Bronchial epithelial cell (primary cell): ENCODE measurements at regions not wholly inside any gene's neighbourhood (a gene's known extent, or its start where the extent isn't known, plus 50 kb on each side); places are given as distances from the start of the nearest gene placed in this dataset.

ENCODE experiments used
- DNase-seq: peaks from one replicate; pipeline ENCODE4 v3.0.0-alpha.2; 2010; ENCODE audit warnings: low read depth
- FAIRE-seq: peaks from 2 replicates; lab custom pipeline; 2011; peaks lifted over from hg19 to GRCh38; lab: Jason Lieb, UNC
- H3K27me3 ChIP-seq: 2 replicates; pipeline ENCODE4 v1.5.1; 2011; ENCODE audit warnings: low read length; ENCODE audit not compliant: control insufficient read depth, insufficient read depth
- H3K36me3 ChIP-seq: 2 replicates; pipeline ENCODE4 v1.5.1; 2011; ENCODE audit warnings: low read length; ENCODE audit not compliant: control insufficient read depth, insufficient read depth
- H3K4me3 ChIP-seq: 2 replicates; pipeline ENCODE4 v1.5.1; 2011; ENCODE audit warnings: mild to moderate bottlenecking, low read depth, low read length, control low read depth
- TF ChIP-seq, protein P1 (sequence below): IDR thresholded peaks from 2 replicates; pipeline ENCODE4 v1.5.1; 2011; ENCODE audit warnings: mild to moderate bottlenecking, moderate library complexity, low read length, control low read depth, inconsistent platforms; ENCODE audit not compliant: insufficient read depth, severe bottlenecking

DNA sequence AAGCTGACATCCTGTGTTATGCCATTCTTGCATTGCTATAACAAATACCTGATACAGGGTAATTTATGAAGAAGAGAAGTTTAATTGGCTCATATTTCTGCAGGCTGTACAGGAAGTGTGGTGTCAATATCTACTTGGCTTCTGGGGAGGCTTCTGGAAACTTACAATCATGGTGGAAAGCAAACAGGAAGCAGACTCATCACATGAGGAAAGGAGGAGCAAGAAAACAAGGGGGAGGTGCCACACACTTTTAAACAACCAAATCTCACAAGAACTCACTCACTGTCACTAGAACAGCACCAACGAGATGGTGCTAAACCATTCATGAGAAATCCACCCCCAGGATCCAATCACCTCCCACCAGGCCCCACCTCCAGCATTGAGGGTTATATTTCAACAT, 143.1 kb upstream of the GGTLC1 start:
- peak; percentile 83 for FAIRE-seq
- H3K27me3 ChIP-seq: no peaks in the 10 kb centered on the region

DNA sequence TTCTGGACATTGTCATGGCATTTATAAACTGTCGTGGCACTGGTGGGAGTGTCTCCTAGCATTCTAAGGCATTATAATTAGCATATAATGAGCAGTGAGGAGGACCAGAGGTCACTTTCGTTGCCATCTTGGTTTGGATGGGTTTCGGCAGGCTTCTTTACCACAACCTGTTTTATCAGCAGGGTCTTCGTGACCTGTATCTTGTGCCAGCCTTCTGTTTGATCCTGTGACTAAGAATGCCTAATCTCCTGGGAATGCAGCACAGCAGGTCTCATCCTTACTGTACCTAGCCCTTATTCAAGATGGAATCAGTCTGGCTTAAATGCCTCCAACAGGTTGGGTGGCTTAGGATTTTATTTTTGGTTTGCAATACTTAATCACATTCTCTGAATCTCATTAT, 142.7 kb upstream of the GGTLC1 start:
- no peak overlapping the region for H3K4me3 ChIP-seq
- no peak for FAIRE-seq
- peak; percentile 96 for DNase-seq
- no peaks in the 10 kb centered on the region for H3K36me3 ChIP-seq
- H3K27me3 ChIP-seq: no peaks in the 10 kb centered on the region
- TF ChIP-seq, protein P1, sequence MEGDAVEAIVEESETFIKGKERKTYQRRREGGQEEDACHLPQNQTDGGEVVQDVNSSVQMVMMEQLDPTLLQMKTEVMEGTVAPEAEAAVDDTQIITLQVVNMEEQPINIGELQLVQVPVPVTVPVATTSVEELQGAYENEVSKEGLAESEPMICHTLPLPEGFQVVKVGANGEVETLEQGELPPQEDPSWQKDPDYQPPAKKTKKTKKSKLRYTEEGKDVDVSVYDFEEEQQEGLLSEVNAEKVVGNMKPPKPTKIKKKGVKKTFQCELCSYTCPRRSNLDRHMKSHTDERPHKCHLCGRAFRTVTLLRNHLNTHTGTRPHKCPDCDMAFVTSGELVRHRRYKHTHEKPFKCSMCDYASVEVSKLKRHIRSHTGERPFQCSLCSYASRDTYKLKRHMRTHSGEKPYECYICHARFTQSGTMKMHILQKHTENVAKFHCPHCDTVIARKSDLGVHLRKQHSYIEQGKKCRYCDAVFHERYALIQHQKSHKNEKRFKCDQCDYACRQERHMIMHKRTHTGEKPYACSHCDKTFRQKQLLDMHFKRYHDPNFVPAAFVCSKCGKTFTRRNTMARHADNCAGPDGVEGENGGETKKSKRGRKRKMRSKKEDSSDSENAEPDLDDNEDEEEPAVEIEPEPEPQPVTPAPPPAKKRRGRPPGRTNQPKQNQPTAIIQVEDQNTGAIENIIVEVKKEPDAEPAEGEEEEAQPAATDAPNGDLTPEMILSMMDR: no peak

More for the DNA sequence above, 143.1 kb upstream of the GGTLC1 start:
- DNase-seq: no peak
- TF ChIP-seq, protein P1: no peak
- Histone ChIP-seq H3K36me3 (no peaks in the 10 kb centered on the region), H3K4me3 (no peak overlapping the region)

DNA sequence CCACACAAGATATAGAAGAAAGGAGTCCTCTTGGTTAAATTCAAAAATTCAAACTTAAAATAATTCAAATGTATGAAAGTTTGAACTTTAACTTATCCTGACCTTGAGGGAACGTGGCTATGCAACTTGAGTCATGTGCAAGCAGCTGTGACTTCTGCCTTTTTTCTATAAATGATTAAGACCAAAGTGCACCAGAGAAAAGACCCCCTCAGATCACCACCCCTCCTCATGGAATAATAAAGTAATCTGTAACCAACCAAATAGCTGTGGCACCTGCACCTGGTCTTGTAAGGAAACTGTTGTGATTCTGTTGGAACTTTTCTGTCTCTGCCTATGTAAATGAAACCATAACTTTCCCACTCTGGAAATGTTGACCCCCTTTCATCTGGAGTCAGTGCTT, 141.1 kb upstream of the GGTLC1 start:
- TF ChIP-seq, protein P1: no peak
- DNase-seq (no peak), FAIRE-seq (no peak)
- Histone ChIP-seq H3K36me3 (no peaks in the 10 kb centered on the region), H3K4me3 (no peak overlapping the region), H3K27me3 (no peaks in the 10 kb centered on the region)

DNA sequence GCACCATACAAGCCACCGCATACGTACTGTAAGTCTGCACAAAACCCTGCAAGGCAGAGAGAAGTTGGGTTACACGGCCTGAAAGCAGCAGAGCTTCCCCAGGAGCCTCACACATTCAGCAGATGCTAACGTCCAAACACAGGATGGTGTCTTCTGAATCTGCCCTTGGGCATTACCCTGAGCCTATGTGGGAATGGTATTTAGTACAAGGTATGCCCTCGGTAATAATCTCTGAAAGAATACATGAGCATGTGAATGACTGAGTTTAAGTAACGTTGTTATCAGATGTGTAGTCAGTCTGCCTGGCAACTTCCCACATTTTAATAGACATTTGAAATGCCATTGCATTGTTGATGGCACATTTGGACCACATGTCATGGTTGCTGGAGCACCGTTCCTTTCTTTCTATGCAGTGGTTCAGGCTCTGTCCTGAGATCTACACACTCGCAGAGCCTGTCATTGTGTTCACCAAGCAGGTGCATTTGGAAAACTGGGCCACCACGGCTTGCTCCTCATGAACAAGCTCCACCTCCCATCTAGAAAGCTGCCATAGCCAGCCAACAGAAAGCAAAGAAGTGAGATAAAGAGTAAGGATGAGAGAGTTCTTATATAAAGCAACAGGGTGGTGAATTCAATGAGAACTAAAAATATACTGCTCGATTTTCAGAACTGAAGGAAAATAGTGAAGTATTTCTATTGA, 136.5 kb upstream of the GGTLC1 start:
- Histone ChIP-seq H3K4me3 (no peak overlapping the region), H3K36me3 (no peaks in the 10 kb centered on the region), H3K27me3 (no peaks in the 10 kb centered on the region)
- DNase-seq: no peak
- FAIRE-seq: no peak
- TF ChIP-seq, protein P1: no peak

GRCh38 chr20:24124003-24124402, 135.4 kb upstream of the GGTLC1 start:
- no peaks in the 10 kb centered on the region for H3K27me3 ChIP-seq
- DNase-seq (no peak), FAIRE-seq (no peak)
- no peak overlapping the region for H3K4me3 ChIP-seq
- no peaks in the 10 kb centered on the region for H3K36me3 ChIP-seq
- TF ChIP-seq, protein P1: no peak
